HCT116 (cell line): ENCODE measurements at regions not wholly inside any gene's neighbourhood (a gene's known extent, or its start where the extent isn't known, plus 50 kb on each side); places are given as distances from the start of the nearest gene placed in this dataset.

ENCODE experiments used
- EZH2phosphoT487 ChIP-seq: fragments of 200-600 bp; IDR thresholded peaks from 2 replicates; pipeline ENCODE4 v1.6.1; 2018; ENCODE audit warnings: antibody characterized with exemption, borderline replicate concordance
- MAX ChIP-seq: IDR thresholded peaks from 2 replicates; pipeline ENCODE4 v1.6.1; 2012
- POLR2A ChIP-seq: IDR thresholded peaks from 2 replicates; pipeline ENCODE4 v1.7.0; 2011; ENCODE audit warnings: borderline replicate concordance; ENCODE audit not compliant: insufficient read depth, insufficient read length; ENCODE audit errors: extremely low read depth
- POLR2AphosphoS5 ChIP-seq: IDR thresholded peaks from 2 replicates; pipeline ENCODE4 v1.6.1; 2011; ENCODE audit warnings: mild to moderate bottlenecking, low read depth, low read length, moderate library complexity
- SP1 ChIP-seq: IDR thresholded peaks from 2 replicates; pipeline ENCODE4 v1.6.1; 2012; ENCODE audit warnings: low read depth
- TCF7L2 ChIP-seq: IDR thresholded peaks from 2 replicates; pipeline ENCODE4 v1.7.0; 2011; ENCODE audit warnings: borderline replicate concordance, inconsistent platforms; ENCODE audit not compliant: insufficient read depth, insufficient read length; ENCODE audit errors: extremely low read depth
- TF ChIP-seq, protein P1 (sequence below), 3 experiments: fragments of 200-600 bp in 1 of 3; sonication (generic) in 1 of 3; IDR thresholded peaks in 2 of 3; conservative IDR thresholded peaks in 1 of 3; 2 replicates each; pipeline ENCODE4 v1.5.1; 2012 to 2017; ENCODE audit warnings: low read depth in 2 of 3, low read length in 2 of 3, antibody characterized with exemption in 1 of 3, borderline replicate concordance in 1 of 3, control low read depth in 1 of 3, mild to moderate bottlenecking in 1 of 3, mixed read lengths in 1 of 3, mixed run types in 1 of 3, moderate library complexity in 1 of 3; ENCODE audit not compliant: insufficient read depth in 1 of 3

DNA sequence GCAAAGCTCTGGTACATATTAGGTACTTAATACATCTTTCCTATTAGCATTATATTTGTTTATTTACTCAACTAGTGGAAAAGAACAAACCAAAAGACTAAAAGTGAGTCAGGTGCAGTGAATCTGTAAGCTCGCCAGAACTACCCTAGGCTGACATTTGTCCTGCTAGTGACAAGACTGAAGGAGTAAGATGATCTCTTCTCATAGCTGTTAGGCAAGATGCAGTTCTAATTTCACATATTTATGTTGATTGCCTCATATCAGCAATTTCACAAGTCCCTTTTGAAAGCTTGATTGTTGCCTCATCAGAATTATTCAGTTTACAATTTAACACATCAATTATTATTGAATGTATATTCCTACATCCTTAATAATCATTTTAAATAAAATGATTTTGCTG is 293.0 kb upstream of the NAV3 start:
- no peak for TF ChIP-seq POLR2AphosphoS5
- no peak for TF ChIP-seq TCF7L2
- TF ChIP-seq EZH2phosphoT487 = no peak
- TF ChIP-seq POLR2A = no peak
- TF ChIP-seq, protein P1, sequence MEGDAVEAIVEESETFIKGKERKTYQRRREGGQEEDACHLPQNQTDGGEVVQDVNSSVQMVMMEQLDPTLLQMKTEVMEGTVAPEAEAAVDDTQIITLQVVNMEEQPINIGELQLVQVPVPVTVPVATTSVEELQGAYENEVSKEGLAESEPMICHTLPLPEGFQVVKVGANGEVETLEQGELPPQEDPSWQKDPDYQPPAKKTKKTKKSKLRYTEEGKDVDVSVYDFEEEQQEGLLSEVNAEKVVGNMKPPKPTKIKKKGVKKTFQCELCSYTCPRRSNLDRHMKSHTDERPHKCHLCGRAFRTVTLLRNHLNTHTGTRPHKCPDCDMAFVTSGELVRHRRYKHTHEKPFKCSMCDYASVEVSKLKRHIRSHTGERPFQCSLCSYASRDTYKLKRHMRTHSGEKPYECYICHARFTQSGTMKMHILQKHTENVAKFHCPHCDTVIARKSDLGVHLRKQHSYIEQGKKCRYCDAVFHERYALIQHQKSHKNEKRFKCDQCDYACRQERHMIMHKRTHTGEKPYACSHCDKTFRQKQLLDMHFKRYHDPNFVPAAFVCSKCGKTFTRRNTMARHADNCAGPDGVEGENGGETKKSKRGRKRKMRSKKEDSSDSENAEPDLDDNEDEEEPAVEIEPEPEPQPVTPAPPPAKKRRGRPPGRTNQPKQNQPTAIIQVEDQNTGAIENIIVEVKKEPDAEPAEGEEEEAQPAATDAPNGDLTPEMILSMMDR (IDR thresholded peaks at IDR 0.05 in 2 of 3, conservative IDR thresholded peaks at IDR 0.05 in 1 of 3; ENCODE audit: borderline replicate concordance in 1 of 3, insufficient read depth in 1 of 3, low read depth in 2 of 3, low read length in 2 of 3) = no peak
- TF ChIP-seq SP1 = no peak
- no peak for TF ChIP-seq MAX
